B cell (primary cell): ENCODE measurements at regions not wholly inside any gene's neighbourhood (a gene's known extent, or its start where the extent isn't known, plus 50 kb on each side); places are given as distances from the start of the nearest gene placed in this dataset.

Source experiments
- ATAC-seq: fragments of 200-7000 bp; cut with Tn5 transposase; one replicate; pipeline ENCODE4 v1.10.0; 2021; ENCODE audit warnings: low read depth, mild to moderate bottlenecking, moderate number of reproducible peaks, moderate library complexity
- CTCF ChIA-PET: fragments of 350-600 bp; sonication (Branson Sonifier 250); formaldehyde crosslinking; loops from one replicate; lab custom pipeline; 2021; ENCODE audit warnings: antibody characterized with exemption, inconsistent platforms; lab: Charles Lee
- POLR2A ChIA-PET: fragments of 350-600 bp; sonication (Branson Sonifier 250); formaldehyde crosslinking; loops from one replicate; lab custom pipeline; 2021; ENCODE audit warnings: antibody characterized with exemption; lab: Charles Lee
- DNase-seq: peaks from one replicate; pipeline ENCODE4 v3.0.0; 2013
- H2AFZ ChIP-seq: 2 replicates; pipeline ENCODE4 v1.6.1; 2012; ENCODE audit warnings: mild to moderate bottlenecking, low read depth, low read length; ENCODE audit not compliant: insufficient read depth, poor library complexity, severe bottlenecking
- H3K27ac ChIP-seq, 2 donors: 1 replicate in 1 of 2; 2 replicates in 1 of 2; pipeline ENCODE4 v1.5.1; 2012 to 2013; ENCODE audit warnings: low read length in 2 of 2, mild to moderate bottlenecking in 2 of 2, moderate library complexity in 1 of 2
- H3K27me3 ChIP-seq, 4 experiments: fragments of 200-600 bp in 1 of 4; sonication (generic) in 1 of 4; replicated peaks in 1 of 4; 1 replicate in 2 of 4; 2 replicates in 2 of 4; pipeline versions ENCODE4 v1.6.1 to v1.7.0; 2013 to 2016; ENCODE audit warnings: low read length in 3 of 4, mild to moderate bottlenecking in 2 of 4, mixed read lengths in 1 of 4, moderate library complexity in 1 of 4; ENCODE audit not compliant: insufficient read depth in 4 of 4, control insufficient read depth in 3 of 4; ENCODE audit errors: control extremely low read depth in 1 of 4
- H3K36me3 ChIP-seq, 2 experiments: replicated peaks in 1 of 2; 1 replicate in 1 of 2; 2 replicates in 1 of 2; pipeline versions ENCODE4 v1.6.1 to v1.7.1; 2013; ENCODE audit warnings: low read length in 1 of 2; ENCODE audit not compliant: insufficient read depth in 2 of 2, control insufficient read depth in 1 of 2; ENCODE audit errors: control extremely low read depth in 1 of 2, extremely low read depth in 1 of 2
- H3K4me1 ChIP-seq, 2 donors: fragments of 200-600 bp in 1 of 2; sonication (generic) in 1 of 2; 1 replicate in 1 of 2; 2 replicates in 1 of 2; pipeline versions ENCODE4 v1.5.1 to v1.6.1; 2013 to 2017; ENCODE audit warnings: low read length in 2 of 2; ENCODE audit not compliant: control insufficient read depth in 2 of 2, insufficient read depth in 2 of 2
- H3K4me2 ChIP-seq: replicated peaks from 2 replicates; pipeline ENCODE3; 2012; ENCODE audit warnings: mild to moderate bottlenecking, low read depth, low read length; ENCODE audit not compliant: poor library complexity, severe bottlenecking
- H3K4me3 ChIP-seq, 5 experiments: fragments of 200-600 bp in 1 of 5; sonication (generic) in 1 of 5; 1 replicate in 3 of 5; 2 replicates in 2 of 5; pipeline versions ENCODE4 v1.5.1 to v1.7.0; 2011 to 2016; ENCODE audit warnings: low read length in 4 of 5, mild to moderate bottlenecking in 4 of 5, low read depth in 2 of 5, control low read depth in 1 of 5, moderate library complexity in 1 of 5; ENCODE audit not compliant: insufficient read depth in 1 of 5; ENCODE audit errors: control extremely low read depth in 1 of 5, extremely low read depth in 1 of 5
- H3K79me2 ChIP-seq: fragments of 200-600 bp; sonication (generic); one replicate; pipeline ENCODE4 v1.6.0; 2016; ENCODE audit warnings: low read length; ENCODE audit not compliant: control insufficient read depth, insufficient read depth
- H3K9ac ChIP-seq: fragments of 200-600 bp; sonication (generic); 2 replicates; pipeline ENCODE4 v1.6.1; 2017; ENCODE audit warnings: mild to moderate bottlenecking, low read length, moderate library complexity
- H3K9me3 ChIP-seq, 3 donors: one replicate each; pipeline versions ENCODE4 v1.6.1 to v1.7.1; 2013; ENCODE audit warnings: low read length in 2 of 3; ENCODE audit not compliant: control insufficient read depth in 2 of 3, insufficient read depth in 1 of 3; ENCODE audit errors: control extremely low read depth in 1 of 3
- H4K20me1 ChIP-seq: 2 replicates; pipeline ENCODE4 v1.6.0; 2012; ENCODE audit warnings: mild to moderate bottlenecking, low read length; ENCODE audit not compliant: insufficient read depth, control insufficient read depth, poor library complexity, severe bottlenecking
- H3K27ac Mint-ChIP-seq: one replicate; pipeline ENCODE4 v1.8.0; 2021; ENCODE audit warnings: mixed read lengths
- H3K27me3 Mint-ChIP-seq: one replicate; pipeline ENCODE4 v1.8.0; 2021; ENCODE audit warnings: mixed read lengths
- H3K4me1 Mint-ChIP-seq: one replicate; pipeline ENCODE4 v1.8.0; 2021; ENCODE audit warnings: mixed read lengths
- H3K4me3 Mint-ChIP-seq: one replicate; pipeline ENCODE4 v1.8.0; 2021; ENCODE audit warnings: mixed read lengths
- H3K9me3 Mint-ChIP-seq: one replicate; pipeline ENCODE4 v1.8.0; 2022; ENCODE audit warnings: mixed read lengths; ENCODE audit not compliant: insufficient read depth
- EZH2 ChIP-seq: IDR thresholded peaks from 2 replicates; pipeline ENCODE4 v1.6.1; 2012; ENCODE audit warnings: borderline replicate concordance, low read depth, mild to moderate bottlenecking, moderate library complexity, low read length; ENCODE audit not compliant: insufficient read depth, poor library complexity, severe bottlenecking
- WGBS: methylation state at CpG from one replicate; pipeline ENCODE4 v1.1.5; 2013; ENCODE audit warnings: missing lambda C conversion rate; ENCODE audit not compliant: insufficient coverage; 5-methylcytosine and 5-hydroxymethylcytosine counted together
- intact Hi-C: fragments of 100-400 bp; cut with micrococcal nuclease; formaldehyde crosslinking; loops from one replicate; pipeline ENCODE4 v1.10.0; 2022
- TF ChIP-seq, protein P1 (sequence below): fragments of 200-600 bp; IDR thresholded peaks from one replicate; pipeline ENCODE4 v1.8.0; 2022; ENCODE audit warnings: antibody characterized with exemption, mild to moderate bottlenecking

- Mint-ChIP-seq H3K27me3 (no peaks in the 10 kb centered on the region), H3K4me1 (no peaks in the 10 kb centered on the region), H3K27ac (no peak overlapping the region), H3K4me3 (no peak overlapping the region), H3K9me3 (no peaks in the 10 kb centered on the region)
- Histone ChIP-seq H3K4me1 (no peaks in the 10 kb centered on the region), H4K20me1 (no peaks in the 10 kb centered on the region), H3K9me3 (no peaks in the 10 kb centered on the region), H3K27me3 (no peaks in the 10 kb centered on the region), H3K4me2 (no peak overlapping the region), H3K36me3 (no peaks in the 10 kb centered on the region), H2AFZ (no peak overlapping the region), H3K27ac (no peak overlapping the region), H3K9ac (no peak overlapping the region), H3K79me2 (no peaks in the 10 kb centered on the region), H3K4me3 (no peak overlapping the region)
- intact Hi-C loops, result no loop called here
- TF ChIP-seq, protein P1, sequence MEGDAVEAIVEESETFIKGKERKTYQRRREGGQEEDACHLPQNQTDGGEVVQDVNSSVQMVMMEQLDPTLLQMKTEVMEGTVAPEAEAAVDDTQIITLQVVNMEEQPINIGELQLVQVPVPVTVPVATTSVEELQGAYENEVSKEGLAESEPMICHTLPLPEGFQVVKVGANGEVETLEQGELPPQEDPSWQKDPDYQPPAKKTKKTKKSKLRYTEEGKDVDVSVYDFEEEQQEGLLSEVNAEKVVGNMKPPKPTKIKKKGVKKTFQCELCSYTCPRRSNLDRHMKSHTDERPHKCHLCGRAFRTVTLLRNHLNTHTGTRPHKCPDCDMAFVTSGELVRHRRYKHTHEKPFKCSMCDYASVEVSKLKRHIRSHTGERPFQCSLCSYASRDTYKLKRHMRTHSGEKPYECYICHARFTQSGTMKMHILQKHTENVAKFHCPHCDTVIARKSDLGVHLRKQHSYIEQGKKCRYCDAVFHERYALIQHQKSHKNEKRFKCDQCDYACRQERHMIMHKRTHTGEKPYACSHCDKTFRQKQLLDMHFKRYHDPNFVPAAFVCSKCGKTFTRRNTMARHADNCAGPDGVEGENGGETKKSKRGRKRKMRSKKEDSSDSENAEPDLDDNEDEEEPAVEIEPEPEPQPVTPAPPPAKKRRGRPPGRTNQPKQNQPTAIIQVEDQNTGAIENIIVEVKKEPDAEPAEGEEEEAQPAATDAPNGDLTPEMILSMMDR, result no peak
- no peak for TF ChIP-seq EZH2
- POLR2A ChIA-PET, result no interaction called here
- WGBS, result no CpG with 5 or more reads among the region's 2 CpGs
- CTCF ChIA-PET, result no interaction called here
- ATAC-seq, result no peak
- peak; percentile 4 for DNase-seq
These were observed 820.7 kb upstream of the FBXO33 start for GRCh38 chr14:40252817-40253447.

DNA sequence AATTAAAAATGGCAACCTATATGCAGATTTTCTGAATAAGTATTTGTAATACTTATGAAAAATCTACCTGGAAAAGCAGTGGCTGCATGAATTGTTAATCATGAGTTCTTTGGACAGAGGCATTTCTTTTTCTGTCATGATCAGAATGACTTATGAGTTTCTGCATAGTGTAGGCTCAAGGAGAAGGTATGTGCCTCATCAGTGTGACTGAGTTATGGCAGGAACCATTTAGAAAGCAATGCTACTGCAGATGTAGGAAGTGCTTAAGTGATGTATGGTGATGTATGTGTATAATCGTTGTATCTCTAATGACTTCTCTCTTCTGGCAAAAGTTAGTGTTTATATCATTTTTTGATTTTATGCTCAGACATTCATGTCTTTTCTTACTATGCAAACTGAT lies 816.4 kb upstream of the FBXO33 start:
- DNase-seq (no peak), ATAC-seq (no peak)
- Mint-ChIP-seq H3K4me1 (no peaks in the 10 kb centered on the region), H3K27ac (no peak overlapping the region), H3K4me3 (no peak overlapping the region), H3K27me3 (no peaks in the 10 kb centered on the region), H3K9me3 (no peaks in the 10 kb centered on the region)
- ChIA-PET POLR2A (no interaction called here), CTCF (no interaction called here)
- H3K4me3 ChIP-seq, result no peak overlapping the region
- no peaks in the 10 kb centered on the region for H3K27me3 ChIP-seq
- H2AFZ ChIP-seq, result no peak overlapping the region
- no peaks in the 10 kb centered on the region for H4K20me1 ChIP-seq
- no CpG with 5 or more reads among the region's 1 CpG for WGBS
- H3K36me3 ChIP-seq, result no peaks in the 10 kb centered on the region
- H3K79me2 ChIP-seq, result no peaks in the 10 kb centered on the region
- H3K4me2 ChIP-seq, result no peak overlapping the region
- intact Hi-C loops, result no loop called here
- H3K9me3 ChIP-seq, result peaks cover 0 to 3% (median 0%) of the 10 kb centered on the region in 3 donors
- no peak overlapping the region for H3K9ac ChIP-seq
- TF ChIP-seq, protein P1, result no peak
- no peak for TF ChIP-seq EZH2
- no peak overlapping the region for H3K27ac ChIP-seq
- H3K4me1 ChIP-seq, result no peaks in the 10 kb centered on the region
